ENCODE measurements at regions not wholly inside any gene's neighbourhood (a gene's known extent, or its start where the extent isn't known, plus 50 kb on each side); places are given as distances from the start of the nearest gene placed in this dataset.

DNA sequence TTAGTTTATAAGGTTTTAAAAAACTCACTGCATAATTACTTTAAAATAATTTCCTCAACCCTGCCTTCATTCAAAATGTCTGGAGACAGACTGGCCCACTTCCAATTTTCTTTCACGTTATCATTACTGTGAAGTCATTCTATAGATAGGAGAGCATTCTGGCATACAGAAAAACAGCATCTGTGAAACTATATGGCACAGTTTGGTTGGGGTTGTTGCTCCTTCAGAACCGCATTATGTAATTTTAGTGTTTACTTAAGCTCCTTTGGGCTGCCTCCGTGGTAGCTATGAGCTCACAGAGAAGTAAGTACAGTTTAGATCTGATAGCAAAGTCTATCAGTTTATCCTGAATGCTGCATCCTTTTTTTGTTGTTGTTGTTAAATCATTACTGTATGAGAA is 104.3 kb downstream of the KCNRG start:
- no peak overlapping the region for H3K27ac ChIP-seq
- no peak for TF ChIP-seq CTCF (IDR thresholded peaks at IDR 0.05)
- H3K4me1 ChIP-seq (ENCODE audit: control insufficient read depth in 1 of 2, insufficient read depth in 1 of 2, low read depth in 1 of 2, low read length in 1 of 2) = peaks cover 50 to 62% of the 10 kb centered on the region in 2 experiments

GRCh38 chr13:50122455-50122854 is 107.2 kb downstream of the KCNRG start:
- no peak for TF ChIP-seq CTCF (IDR thresholded peaks at IDR 0.05)
- H3K27me3 ChIP-seq = peaks cover 2% of the 10 kb centered on the region
- H3K9me3 ChIP-seq = no peaks in the 10 kb centered on the region
- peaks cover 46 to 61% of the 10 kb centered on the region in 2 experiments for H3K4me1 ChIP-seq (ENCODE audit: control insufficient read depth in 1 of 2, insufficient read depth in 1 of 2, low read depth in 1 of 2, low read length in 1 of 2)
- H3K36me3 ChIP-seq = peaks cover 15% of the 10 kb centered on the region
- H3K4me3 ChIP-seq (ENCODE audit: low read depth in 1 of 2, low read length in 1 of 2) = peak overlapping the region; percentile 97 to 99
- H3K27ac ChIP-seq = peak overlapping the region; percentile 100

More for the DNA sequence above, 104.3 kb downstream of the KCNRG start:
- no peak overlapping the region for H3K4me3 ChIP-seq (ENCODE audit: low read depth in 1 of 2, low read length in 1 of 2)
- no peaks in the 10 kb centered on the region for H3K9me3 ChIP-seq
- peaks cover 15% of the 10 kb centered on the region for H3K36me3 ChIP-seq
- H3K27me3 ChIP-seq = no peaks in the 10 kb centered on the region

GRCh38 chr13:50123002-50123401 is 107.8 kb downstream of the KCNRG start:
- Histone ChIP-seq H3K9me3 (no peaks in the 10 kb centered on the region), H3K4me3 (ENCODE audit: low read depth in 1 of 2, low read length in 1 of 2) (peak overlapping the region; percentile 97 to 99), H3K36me3 (peaks cover 15% of the 10 kb centered on the region), H3K27me3 (peaks cover 7% of the 10 kb centered on the region), H3K27ac (peak overlapping the region; percentile 100), H3K4me1 (ENCODE audit: control insufficient read depth in 1 of 2, insufficient read depth in 1 of 2, low read depth in 1 of 2, low read length in 1 of 2) (peaks cover 50 to 60% of the 10 kb centered on the region in 2 experiments)
- TF ChIP-seq CTCF (IDR thresholded peaks at IDR 0.05) = no peak

DNA sequence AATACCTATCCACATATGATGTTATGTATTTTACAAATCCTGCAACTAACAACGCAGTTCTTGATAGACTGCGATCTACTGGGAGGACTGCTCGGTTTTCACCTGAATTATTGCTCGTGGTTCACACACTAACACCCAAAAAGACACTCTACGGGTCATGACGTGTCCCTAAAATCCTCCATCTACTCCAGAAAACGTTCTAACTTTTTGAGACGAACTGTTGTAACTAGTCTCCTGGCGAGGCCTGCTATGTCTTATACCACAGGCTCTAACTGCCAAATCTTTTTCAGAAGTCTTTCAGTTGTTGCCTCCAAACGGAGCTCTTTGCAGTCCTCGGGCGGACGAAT is 108.2 kb downstream of the KCNRG start:
- Histone ChIP-seq H3K4me3 (ENCODE audit: low read depth in 1 of 2, low read length in 1 of 2) (peak overlapping the region; percentile 97 to 99), H3K27ac (peak overlapping the region; percentile 100), H3K9me3 (no peaks in the 10 kb centered on the region), H3K27me3 (peaks cover 12% of the 10 kb centered on the region), H3K36me3 (peaks cover 15% of the 10 kb centered on the region), H3K4me1 (ENCODE audit: control insufficient read depth in 1 of 2, insufficient read depth in 1 of 2, low read depth in 1 of 2, low read length in 1 of 2) (peaks cover 50 to 56% of the 10 kb centered on the region in 2 experiments)
- no peak for TF ChIP-seq CTCF (IDR thresholded peaks at IDR 0.05)

DNA sequence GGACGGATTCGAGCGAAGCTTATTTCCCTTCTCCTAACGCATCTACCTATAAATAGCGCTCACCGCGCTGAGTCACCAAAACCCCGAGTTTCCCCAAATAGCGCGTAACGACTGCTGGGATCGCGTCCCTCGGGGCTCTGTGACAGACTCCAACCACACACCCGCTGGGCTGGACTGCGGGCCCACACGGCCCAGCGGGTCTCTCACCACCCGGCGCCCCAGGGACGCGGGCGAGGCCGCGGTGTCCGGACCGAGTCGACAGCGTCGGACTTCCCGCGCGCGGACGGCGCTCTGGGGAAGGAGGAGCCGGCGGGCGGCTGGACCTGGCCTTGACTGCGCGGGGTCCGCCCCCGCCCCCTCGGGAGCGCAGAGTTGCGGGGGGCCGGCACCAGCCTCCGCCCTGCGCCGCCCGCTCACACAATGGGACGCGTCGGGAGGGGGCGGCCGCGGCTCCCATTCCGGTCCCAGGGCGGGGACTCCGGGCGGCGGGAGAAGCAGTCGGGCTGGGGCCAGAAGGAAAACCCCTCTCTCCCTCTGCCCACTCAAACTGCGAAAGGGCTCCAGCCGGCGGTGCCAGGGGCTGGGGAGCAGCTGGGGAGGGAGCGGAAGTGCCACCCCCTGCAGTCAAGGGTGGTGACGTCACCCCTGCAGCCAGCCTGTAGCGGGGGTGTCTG is 108.8 kb downstream of the KCNRG start:
- Histone ChIP-seq H3K36me3 (peaks cover 15% of the 10 kb centered on the region), H3K4me1 (ENCODE audit: control insufficient read depth in 1 of 2, insufficient read depth in 1 of 2, low read depth in 1 of 2, low read length in 1 of 2) (peaks cover 50 to 56% of the 10 kb centered on the region in 2 experiments), H3K27me3 (peaks cover 17% of the 10 kb centered on the region), H3K9me3 (no peaks in the 10 kb centered on the region), H3K4me3 (ENCODE audit: low read depth in 1 of 2, low read length in 1 of 2) (peak overlapping the region; percentile 97 to 99), H3K27ac (peak overlapping the region; percentile 100)
- TF ChIP-seq CTCF (IDR thresholded peaks at IDR 0.05) = no peak
